Body of pancreas (tissue), 4 donors: ENCODE measurements at regions not wholly inside any gene's neighbourhood (a gene's known extent, or its start where the extent isn't known, plus 50 kb on each side); places are given as distances from the start of the nearest gene placed in this dataset.
"Not testable (repeated sequence)": the region's sequence is repeated elsewhere in the genome, so short reads cannot be mapped to it uniquely, and the experiment has no call there.

ENCODE experiments used
- ATAC-seq: fragments of 150-250 bp; one replicate; pipeline ENCODE4 v1.9.1; 2016
- DNase-seq, 4 donors: peaks; one replicate each; pipeline ENCODE4 v3.0.0-alpha.2; 2019
- H3K27ac ChIP-seq, 4 donors: fragments of 200-600 bp; sonication (generic); 1 replicate in 3 of 4; 2 replicates in 1 of 4; pipeline versions ENCODE4 v1.5.1 to v1.6.1; 2016 to 2019; ENCODE audit warnings: mild to moderate bottlenecking in 1 of 4, mixed read lengths in 1 of 4, moderate library complexity in 1 of 4
- H3K27me3 ChIP-seq, 2 donors: fragments of 200-600 bp; sonication (generic); one replicate each; pipeline ENCODE4 v1.6.0; 2016; ENCODE audit warnings: mild to moderate bottlenecking in 1 of 2
- H3K36me3 ChIP-seq, 2 donors: fragments of 200-600 bp; sonication (generic); replicated peaks in 1 of 2; 2 replicates each; pipeline ENCODE4 v1.5.1; 2016; ENCODE audit warnings: low read depth in 2 of 2; ENCODE audit not compliant: insufficient read depth in 1 of 2
- H3K4me1 ChIP-seq: fragments of 200-600 bp; sonication (generic); one replicate; pipeline ENCODE4 v1.6.0; 2016
- H3K4me3 ChIP-seq, 2 donors: fragments of 200-600 bp; sonication (generic); 1 replicate in 1 of 2; 2 replicates in 1 of 2; pipeline ENCODE4 v1.5.1; 2016 to 2019
- H3K9me3 ChIP-seq, 3 donors: fragments of 200-600 bp; sonication (generic); 1 replicate in 2 of 3; 2 replicates in 1 of 3; pipeline ENCODE4 v1.5.1; 2016
- CTCF ChIP-seq, 7 experiments: fragments of 450-650 bp in 4 of 7; fragments of 200-600 bp in 3 of 7; sonication (generic) in 3 of 7; IDR thresholded peaks; one replicate each; pipeline ENCODE4 v1.5.1; 2016 to 2019; ENCODE audit warnings: antibody characterized with exemption in 7 of 7
- POLR2A ChIP-seq, 3 donors: fragments of 450-650 bp; IDR thresholded peaks; one replicate each; pipeline ENCODE4 v1.6.1; 2016; ENCODE audit warnings: antibody characterized with exemption in 3 of 3, mild to moderate bottlenecking in 2 of 3
- WGBS, 2 donors: methylation state at CpG; one replicate each; pipeline ENCODE4 v1.1.5; 2017; 5-methylcytosine and 5-hydroxymethylcytosine counted together
- intact Hi-C: fragments of 100-400 bp; cut with DNase I; formaldehyde crosslinking; loops from one replicate; pipeline ENCODE4 v1.15.1; 2023

GRCh38 chrX:30147996-30148643 is 67.2 kb upstream of the MAGEB2 start:
- no peak for TF ChIP-seq POLR2A (IDR thresholded peaks at IDR 0.05)
- no peak for TF ChIP-seq CTCF (IDR thresholded peaks at IDR 0.05)
- Histone ChIP-seq H3K27me3 (no peaks in the 10 kb centered on the region), H3K36me3 (no peaks in the 10 kb centered on the region), H3K9me3 (no peaks in the 10 kb centered on the region), H3K4me3 (no peak overlapping the region), H3K27ac (no peak overlapping the region), H3K4me1 (no peaks in the 10 kb centered on the region)
- 80% methylated on average over 5 of the region's 16 CpGs; no CpG with 5 or more reads in 1 of the 2 donors for WGBS, 2 donors
- intact Hi-C loops = no loop called here
- no peak for ATAC-seq
- DNase-seq = no peak

GRCh38 chrX:30149206-30149605 is 66.2 kb upstream of the MAGEB2 start:
- H3K9me3 ChIP-seq, DNase-seq, H3K36me3 ChIP-seq, ATAC-seq, H3K4me3 ChIP-seq, H3K27ac ChIP-seq, H3K4me1 ChIP-seq, intact Hi-C loops, H3K27me3 ChIP-seq: not testable (repeated sequence)
- WGBS, 2 donors = 44 to 67% methylated on average over 4 to 6 of the region's 6 CpGs

GRCh38 chrX:30150196-30150895 is 65.0 kb upstream of the MAGEB2 start:
- H3K4me3 ChIP-seq = no peak overlapping the region
- TF ChIP-seq POLR2A (IDR thresholded peaks at IDR 0.05) (no peak), CTCF (IDR thresholded peaks at IDR 0.05) (no peak)
- H3K4me1 ChIP-seq = no peaks in the 10 kb centered on the region
- H3K9me3 ChIP-seq = no peaks in the 10 kb centered on the region
- ATAC-seq = no peak
- H3K27me3 ChIP-seq = no peaks in the 10 kb centered on the region
- intact Hi-C loops = no loop called here
- no peak overlapping the region for H3K27ac ChIP-seq
- no peak for DNase-seq
- no peaks in the 10 kb centered on the region for H3K36me3 ChIP-seq
- WGBS, 2 donors = 42 to 58% methylated on average over 2 to 5 of the region's 6 CpGs

GRCh38 chrX:30151964-30152363 is 63.4 kb upstream of the MAGEB2 start:
- ATAC-seq (no peak), DNase-seq (no peak)
- no peak for TF ChIP-seq CTCF (IDR thresholded peaks at IDR 0.05)
- no peak for TF ChIP-seq POLR2A (IDR thresholded peaks at IDR 0.05)
- intact Hi-C loops = no loop called here
- Histone ChIP-seq H3K27me3 (no peaks in the 10 kb centered on the region), H3K36me3 (no peaks in the 10 kb centered on the region), H3K4me3 (no peak overlapping the region), H3K9me3 (no peaks in the 10 kb centered on the region), H3K27ac (no peak overlapping the region), H3K4me1 (no peaks in the 10 kb centered on the region)
- 10 to 34% methylated on average over 2 to 3 of the region's 3 CpGs for WGBS, 2 donors

GRCh38 chrX:30153175-30153880 is 62.0 kb upstream of the MAGEB2 start:
- no peaks in the 10 kb centered on the region for H3K4me1 ChIP-seq
- intact Hi-C loops = no loop called here
- no peaks in the 10 kb centered on the region for H3K27me3 ChIP-seq
- ATAC-seq (no peak), DNase-seq (no peak)
- WGBS, 2 donors = 43 to 49% methylated on average over 7 of the region's 7 CpGs
- H3K36me3 ChIP-seq = no peaks in the 10 kb centered on the region
- H3K9me3 ChIP-seq = no peaks in the 10 kb centered on the region
- no peak overlapping the region for H3K4me3 ChIP-seq
- TF ChIP-seq CTCF (IDR thresholded peaks at IDR 0.05) (no peak), POLR2A (IDR thresholded peaks at IDR 0.05) (no peak)
- H3K27ac ChIP-seq = no peak overlapping the region
